ENCODE measurements at regions not wholly inside any gene's neighbourhood (a gene's known extent, or its start where the extent isn't known, plus 50 kb on each side); places are given as distances from the start of the nearest gene placed in this dataset.
A peak's percentile ranks its signal among the peaks of the same experiment; 100 is the strongest.
"Not testable (repeated sequence)": the region's sequence is repeated elsewhere in the genome, so short reads cannot be mapped to it uniquely, and the experiment has no call there.

GRCh38 chr6:48611332-48611731, 500.3 kb upstream of the PTCHD4 start:
- no peak for TF ChIP-seq CTCF (IDR thresholded peaks at IDR 0.05; ENCODE audit: low read depth, low read length)
- Histone ChIP-seq H3K4me3 (ENCODE audit: low read depth, low read length) (no peak overlapping the region), H3K27ac (no peak overlapping the region), H3K27me3 (ENCODE audit: insufficient read depth, low read depth, severe bottlenecking) (no peaks in the 10 kb centered on the region), H3K9me3 (ENCODE audit: severe bottlenecking) (no peaks in the 10 kb centered on the region), H3K36me3 (no peaks in the 10 kb centered on the region)
- DNase-seq = no peak

GRCh38 chr6:48610846-48611245, 499.8 kb upstream of the PTCHD4 start:
- Histone ChIP-seq H3K9me3 (ENCODE audit: severe bottlenecking) (no peaks in the 10 kb centered on the region), H3K4me3 (ENCODE audit: low read depth, low read length) (no peak overlapping the region), H3K36me3 (no peaks in the 10 kb centered on the region), H3K27ac (no peak overlapping the region), H3K27me3 (ENCODE audit: insufficient read depth, low read depth, severe bottlenecking) (no peaks in the 10 kb centered on the region)
- no peak for DNase-seq
- TF ChIP-seq CTCF (IDR thresholded peaks at IDR 0.05; ENCODE audit: low read depth, low read length) = no peak

- no peak for DNase-seq
- Histone ChIP-seq H3K9me3 (ENCODE audit: severe bottlenecking) (no peaks in the 10 kb centered on the region), H3K27ac (no peak overlapping the region), H3K27me3 (ENCODE audit: insufficient read depth, low read depth, severe bottlenecking) (no peaks in the 10 kb centered on the region), H3K4me3 (ENCODE audit: low read depth, low read length) (no peak overlapping the region), H3K36me3 (no peaks in the 10 kb centered on the region)
- no peak for TF ChIP-seq CTCF (IDR thresholded peaks at IDR 0.05; ENCODE audit: low read depth, low read length)
Observed at GRCh38 chr6:48606618-48607017, 495.6 kb upstream of the PTCHD4 start.

GRCh38 chr6:48597951-48598350, 487.0 kb upstream of the PTCHD4 start:
- DNase-seq = peak; percentile 60
- no peaks in the 10 kb centered on the region for H3K9me3 ChIP-seq (ENCODE audit: severe bottlenecking)
- no peak overlapping the region for H3K27ac ChIP-seq
- H3K4me3 ChIP-seq (ENCODE audit: low read depth, low read length) = no peak overlapping the region
- H3K36me3 ChIP-seq = no peaks in the 10 kb centered on the region
- no peaks in the 10 kb centered on the region for H3K27me3 ChIP-seq (ENCODE audit: insufficient read depth, low read depth, severe bottlenecking)
- TF ChIP-seq CTCF (IDR thresholded peaks at IDR 0.05; ENCODE audit: low read depth, low read length) = no peak

GRCh38 chr6:48596830-48597229, 485.8 kb upstream of the PTCHD4 start:
- Histone ChIP-seq H3K9me3 (ENCODE audit: severe bottlenecking) (no peaks in the 10 kb centered on the region), H3K27ac (no peak overlapping the region), H3K4me3 (ENCODE audit: low read depth, low read length) (no peak overlapping the region), H3K27me3 (ENCODE audit: insufficient read depth, low read depth, severe bottlenecking) (no peaks in the 10 kb centered on the region), H3K36me3 (no peaks in the 10 kb centered on the region)
- DNase-seq = no peak
- no peak for TF ChIP-seq CTCF (IDR thresholded peaks at IDR 0.05; ENCODE audit: low read depth, low read length)

- H3K4me3 ChIP-seq (ENCODE audit: low read depth, low read length); H3K27me3 ChIP-seq (ENCODE audit: insufficient read depth, low read depth, severe bottlenecking); DNase-seq; H3K36me3 ChIP-seq; H3K9me3 ChIP-seq (ENCODE audit: severe bottlenecking); H3K27ac ChIP-seq: not testable (repeated sequence)
Observed at GRCh38 chr6:48591158-48591557, 480.2 kb upstream of the PTCHD4 start.

All from WERI-Rb-1 (cell line).